HG03196 (cell line): ENCODE measurements at regions not wholly inside any gene's neighbourhood (a gene's known extent, or its start where the extent isn't known, plus 50 kb on each side); places are given as distances from the start of the nearest gene placed in this dataset.

ENCODE experiments used
- ATAC-seq: cut with Tn5 transposase; IDR thresholded peaks from one replicate; pipeline ENCODE4 v1.9.1; 2021; ENCODE audit not compliant: unreplicated experiment

- no peak for ATAC-seq
These were observed 305.3 kb downstream of the SLC6A15 start for GRCh38 chr12:84607170-84607819.

GRCh38 chr12:84605983-84606382, 306.6 kb downstream of the SLC6A15 start:
- no peak for ATAC-seq

GRCh38 chr12:84604551-84604950, 308.0 kb downstream of the SLC6A15 start:
- ATAC-seq: no peak

DNA sequence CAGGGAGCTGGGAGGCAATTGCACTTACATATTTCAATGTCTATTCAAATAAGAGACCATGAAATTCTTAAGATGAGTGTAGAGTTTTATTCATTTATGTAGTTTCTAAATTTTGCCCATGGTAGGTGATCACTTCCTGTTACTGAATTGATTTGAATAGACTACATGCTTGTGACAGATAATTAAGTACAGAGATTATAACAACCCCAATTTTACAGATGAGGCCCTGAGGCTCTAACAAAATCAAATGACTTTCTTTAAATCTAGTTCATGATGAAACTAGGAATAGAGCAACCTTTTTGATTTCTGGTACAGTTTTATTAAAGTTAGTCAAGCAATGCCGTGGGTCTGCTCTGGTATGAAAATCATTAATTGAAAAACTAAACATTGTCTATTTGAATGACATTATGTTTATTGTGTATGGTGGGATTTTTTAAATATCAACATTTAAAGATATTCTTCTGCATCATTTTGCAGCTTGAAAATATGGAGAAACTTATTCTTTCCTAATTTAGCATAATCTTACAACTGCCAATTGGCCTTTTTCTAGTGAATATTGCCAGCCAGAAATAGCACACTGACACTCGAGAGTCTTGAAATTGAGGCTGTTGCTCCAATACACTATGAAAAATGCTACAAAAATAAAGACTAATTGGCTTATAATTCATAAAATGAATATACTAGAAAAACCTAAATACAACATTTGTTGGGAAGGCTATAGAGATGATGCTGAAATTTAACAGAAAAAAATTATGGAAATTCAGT, 308.9 kb downstream of the SLC6A15 start:
- no peak for ATAC-seq

DNA sequence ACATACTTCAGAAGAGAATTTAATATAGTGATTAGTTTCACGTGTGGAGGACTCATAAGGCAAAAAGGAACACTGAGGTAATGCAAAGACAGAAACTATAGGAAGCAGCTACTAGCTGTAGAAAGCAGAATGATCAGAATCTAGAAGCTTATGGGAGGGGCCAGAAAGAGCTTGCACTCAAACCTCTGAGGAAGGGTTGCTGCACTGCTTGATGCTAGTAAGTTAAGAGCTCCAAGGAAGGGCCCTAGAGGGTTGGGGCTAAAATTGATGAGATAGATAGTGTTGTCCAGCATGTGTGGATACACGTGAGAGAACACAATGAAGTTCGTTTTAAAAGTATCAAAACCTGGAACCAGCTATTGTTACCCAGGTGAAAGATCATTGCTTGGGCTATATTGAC, 311.1 kb downstream of the SLC6A15 start:
- no peak for ATAC-seq

DNA sequence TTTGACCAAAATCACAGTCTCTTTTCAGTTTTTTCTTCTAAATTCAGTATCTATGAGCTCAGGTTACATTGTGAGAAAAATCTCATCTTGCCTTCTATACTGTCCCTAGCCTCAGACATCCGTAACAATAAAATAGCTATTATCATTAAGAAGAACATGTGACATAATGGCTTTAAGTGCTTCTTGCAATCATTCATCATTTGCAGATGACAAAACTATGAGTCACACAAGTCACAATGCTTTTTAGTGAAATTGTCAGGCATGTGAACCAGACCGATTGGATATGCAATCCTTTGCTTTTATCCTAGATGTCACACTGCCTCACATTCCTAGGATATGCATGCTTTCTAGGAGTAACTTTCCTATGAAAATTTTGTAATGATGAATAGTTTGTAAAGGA, 313.1 kb downstream of the SLC6A15 start:
- ATAC-seq: no peak

DNA sequence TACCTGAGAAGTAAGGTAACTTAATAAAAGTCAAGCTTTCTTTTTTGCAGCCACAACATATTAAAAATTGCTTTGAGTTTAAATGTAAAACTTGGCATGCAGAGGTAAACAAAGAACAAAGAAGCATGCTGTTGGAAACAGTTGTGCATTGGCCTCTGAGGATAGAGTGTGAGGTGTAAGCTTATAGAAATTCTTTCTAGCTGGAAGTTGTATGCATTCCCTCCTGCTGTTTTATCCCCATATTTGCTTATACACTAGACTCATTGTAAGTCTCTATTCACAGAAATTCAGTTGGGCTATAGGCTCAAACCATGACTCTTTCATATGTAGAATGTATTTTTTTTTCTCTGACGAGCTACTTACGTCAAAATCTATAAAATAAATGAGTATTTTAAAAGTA, 316.3 kb downstream of the SLC6A15 start:
- no peak for ATAC-seq

- ATAC-seq: no peak
These were observed 318.4 kb downstream of the SLC6A15 start for GRCh38 chr12:84594157-84594556.

DNA sequence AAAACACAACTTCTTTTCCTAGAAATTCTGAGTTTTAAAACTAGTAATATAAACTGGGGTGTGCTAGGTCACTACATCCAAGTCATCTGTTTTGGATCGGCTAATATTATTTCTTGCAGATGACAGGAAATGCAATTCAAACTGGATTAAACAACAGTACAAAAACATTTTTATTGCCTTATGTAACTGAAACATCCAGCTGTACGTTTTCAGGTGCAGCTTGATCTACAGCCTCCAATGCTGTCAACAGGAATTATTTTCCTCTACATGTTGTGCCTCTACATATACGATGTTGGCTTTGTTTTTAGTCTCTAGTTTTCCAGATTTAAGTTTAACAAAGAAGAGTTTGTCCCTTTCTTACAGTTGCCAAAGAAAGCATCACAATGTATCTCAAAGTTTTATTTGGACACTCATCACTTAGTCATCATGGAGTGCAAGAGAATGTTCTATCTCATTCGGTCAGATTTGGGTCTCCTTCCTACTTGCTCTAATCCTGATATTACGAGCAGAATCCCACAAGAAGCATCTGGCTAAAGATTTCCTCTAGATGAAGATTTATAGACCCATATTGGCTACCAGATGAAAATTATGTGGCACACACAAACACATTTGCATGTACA, 326.7 kb downstream of the SLC6A15 start:
- no peak for ATAC-seq

DNA sequence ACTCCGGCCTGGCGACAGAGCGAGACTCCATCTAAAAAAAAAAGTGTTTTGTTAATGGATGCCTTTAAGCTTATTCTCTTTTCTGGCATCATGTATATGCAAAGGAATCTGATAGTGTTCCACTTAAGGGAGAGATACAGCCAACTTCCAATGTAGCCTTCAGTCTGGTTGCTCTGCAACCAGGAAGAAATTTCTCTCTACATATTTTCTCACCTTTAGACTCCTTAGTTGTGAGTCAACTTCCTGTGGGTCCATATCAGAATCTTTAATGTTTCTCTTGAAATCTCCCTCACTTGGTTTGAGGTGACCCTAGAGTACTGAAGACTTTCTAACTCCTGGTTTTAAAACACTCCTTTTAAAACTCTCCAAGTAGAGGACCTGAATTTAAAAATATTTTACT, 340.4 kb downstream of the SLC6A15 start:
- ATAC-seq: no peak

DNA sequence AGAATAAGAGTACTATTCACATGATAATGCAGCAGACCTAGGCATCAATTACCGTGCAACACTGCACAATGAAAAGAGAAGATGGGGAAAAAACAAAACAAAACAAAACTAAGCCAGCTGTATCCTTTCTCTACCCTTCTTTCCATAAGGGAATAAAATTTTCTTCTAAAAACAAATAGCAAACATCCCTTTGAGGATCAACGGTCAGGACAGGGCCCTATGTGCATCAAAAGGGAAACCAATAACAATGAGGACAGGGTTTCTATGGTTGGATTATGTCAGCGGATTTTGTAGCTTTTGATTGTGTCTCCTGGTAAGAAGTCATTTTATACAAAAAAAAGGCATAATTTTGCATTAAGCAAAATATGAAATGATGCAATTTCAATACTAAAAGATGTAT, 350.3 kb downstream of the SLC6A15 start:
- no peak for ATAC-seq

- ATAC-seq: no peak
These were observed 351.2 kb downstream of the SLC6A15 start for GRCh38 chr12:84561351-84561750.

DNA sequence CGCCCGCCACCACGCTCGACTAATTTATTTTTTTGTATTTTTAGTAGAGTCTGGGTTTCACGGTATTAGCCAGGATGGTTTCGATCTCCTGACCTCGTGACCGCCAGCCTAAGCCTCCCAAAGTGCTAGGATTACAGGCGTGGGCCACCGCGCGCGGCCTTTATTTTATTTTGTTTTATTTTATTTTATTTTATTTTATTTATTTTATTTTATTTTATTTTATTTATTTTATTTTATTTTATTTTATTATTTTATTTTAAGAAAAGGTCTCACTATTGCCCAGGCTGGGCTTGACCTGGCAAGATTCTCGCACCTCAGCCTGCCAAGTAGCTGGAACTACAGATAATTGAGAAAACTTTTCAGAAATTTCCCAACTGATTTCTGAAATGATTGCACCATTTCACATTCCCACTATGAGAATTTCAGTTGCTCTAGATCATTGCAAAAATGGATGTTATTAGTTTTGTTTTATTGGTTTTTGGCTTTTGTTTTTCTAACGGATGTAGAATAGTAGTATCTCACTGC, 358.3 kb downstream of the SLC6A15 start:
- no peak for ATAC-seq

DNA sequence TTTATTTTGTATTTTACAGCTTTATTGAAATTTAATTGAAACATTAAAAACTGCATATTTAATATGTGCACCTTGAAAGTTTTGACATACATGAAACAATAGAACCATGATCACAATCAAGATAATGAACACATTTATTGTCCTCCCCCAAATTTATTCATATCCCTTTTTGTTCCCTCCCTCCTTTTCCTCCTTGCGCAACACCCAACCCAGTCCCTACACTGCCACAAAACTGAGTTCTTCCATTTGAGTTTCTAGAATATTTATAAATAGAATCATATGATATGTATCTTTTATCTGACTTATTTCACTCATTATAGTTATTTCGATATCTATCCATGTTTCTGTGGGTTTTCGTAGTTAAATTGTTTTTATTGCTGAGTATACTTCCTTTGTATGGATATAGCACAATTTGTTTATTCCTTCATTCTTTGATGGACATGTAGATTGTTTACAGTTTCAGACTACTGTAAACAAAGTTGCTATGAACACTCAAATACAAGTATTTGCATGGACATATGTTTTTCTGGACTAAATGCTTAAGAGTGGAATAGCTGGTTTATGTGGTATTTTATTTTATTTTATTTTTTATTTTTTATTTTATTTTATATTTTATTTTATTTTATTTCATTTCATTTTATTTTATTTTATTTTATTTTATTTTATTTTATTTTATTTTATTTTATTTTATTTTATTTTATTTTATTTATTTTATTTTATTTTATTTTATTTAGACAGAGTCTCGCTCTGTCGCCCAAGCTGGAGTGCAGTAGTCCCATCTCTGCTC, 359.1 kb downstream of the SLC6A15 start:
- no peak for ATAC-seq

GRCh38 chr12:84551373-84551772, 361.2 kb downstream of the SLC6A15 start:
- no peak for ATAC-seq

DNA sequence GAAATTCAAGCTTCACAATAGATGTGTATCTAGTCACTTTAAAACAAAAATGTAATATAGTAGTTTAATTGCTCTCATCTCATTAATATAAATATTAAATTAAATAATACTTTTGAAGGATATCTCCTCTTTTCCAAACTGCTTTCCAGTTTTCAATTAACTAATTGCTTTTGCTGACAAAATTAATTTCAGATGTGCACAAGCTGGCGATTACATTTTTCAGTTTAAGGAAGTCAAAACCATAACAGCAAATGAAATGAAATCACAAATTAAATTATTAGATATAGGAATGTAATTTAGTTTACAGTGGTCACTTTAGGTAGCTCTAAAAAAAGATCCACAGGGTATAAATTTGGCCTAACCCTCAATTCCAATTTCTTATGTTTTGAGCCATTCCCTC, 362.1 kb downstream of the SLC6A15 start:
- no peak for ATAC-seq

DNA sequence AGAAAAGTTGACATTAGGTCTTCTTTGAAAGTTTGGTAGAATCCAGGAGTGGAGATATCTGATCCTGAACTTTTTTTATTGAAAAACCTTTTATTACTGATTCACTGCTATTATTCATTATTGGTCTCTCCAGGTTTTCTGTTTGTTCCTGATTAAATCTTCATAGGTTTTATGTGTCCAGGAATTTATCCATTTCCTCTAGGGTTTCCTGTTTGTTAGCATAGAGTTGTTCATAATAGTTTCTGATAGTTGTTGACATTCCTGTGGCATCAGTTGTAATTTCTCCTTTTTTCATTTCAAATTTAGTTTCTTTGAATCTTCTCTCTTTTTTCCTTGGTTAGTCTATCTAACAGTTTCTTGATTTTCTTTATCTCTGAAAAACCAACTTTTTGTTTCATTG, 370.3 kb downstream of the SLC6A15 start:
- no peak for ATAC-seq

GRCh38 chr12:84537666-84538065, 374.9 kb downstream of the SLC6A15 start:
- ATAC-seq: no peak

- ATAC-seq: no peak
These were observed 399.8 kb downstream of the SLC6A15 start for GRCh38 chr12:84512751-84513150.

- ATAC-seq: no peak
These were observed 403.7 kb downstream of the SLC6A15 start for GRCh38 chr12:84508851-84509260.
